SU-DHL-6 (cell line): ENCODE measurements at regions not wholly inside any gene's neighbourhood (a gene's known extent, or its start where the extent isn't known, plus 50 kb on each side); places are given as distances from the start of the nearest gene placed in this dataset.

Experiments
- H2AFZ ChIP-seq: fragments of 200-600 bp; sonication (generic); 2 replicates; pipeline ENCODE4 v1.6.1; 2014; ENCODE audit warnings: low read depth, mild to moderate bottlenecking, moderate library complexity, mixed read lengths, antibody characterized with exemption, low read length; ENCODE audit not compliant: severe bottlenecking
- H3F3A ChIP-seq: fragments of 200-600 bp; shearing (Covaris generic); 2 replicates; pipeline ENCODE4 v1.6.0; 2016; ENCODE audit warnings: antibody characterized with exemption, mild to moderate bottlenecking; ENCODE audit not compliant: insufficient read depth
- H3K27ac ChIP-seq: fragments of 200-600 bp; sonication (generic); 2 replicates; pipeline ENCODE4 v1.5.1; 2016; ENCODE audit warnings: low read depth, mild to moderate bottlenecking, low read length, moderate library complexity, mixed read lengths
- H3K27me3 ChIP-seq: fragments of 200-600 bp; sonication (generic), shearing (Covaris generic); 2 replicates; pipeline ENCODE4 v1.6.0; 2014; ENCODE audit warnings: mild to moderate bottlenecking, low read length
- H3K36me3 ChIP-seq: fragments of 200-600 bp; sonication (generic); 2 replicates; pipeline ENCODE4 v1.6.1; 2014; ENCODE audit warnings: mild to moderate bottlenecking, low read length, mixed read lengths
- H3K4me2 ChIP-seq: fragments of 300-600, 200-600 bp; shearing (Covaris generic), sonication (generic); 2 replicates; pipeline ENCODE4 v1.6.0; 2014; ENCODE audit warnings: low read length, low read depth, mild to moderate bottlenecking; ENCODE audit not compliant: poor library complexity, severe bottlenecking
- H3K4me3 ChIP-seq: fragments of 200-600 bp; sonication (generic); 2 replicates; pipeline ENCODE4 v1.5.1; 2014; ENCODE audit warnings: antibody characterized with exemption, low read length, mild to moderate bottlenecking, mixed read lengths; ENCODE audit not compliant: insufficient read depth, poor library complexity, severe bottlenecking
- H3K79me2 ChIP-seq: fragments of 200-600 bp; sonication (generic); 2 replicates; pipeline ENCODE4 v1.6.1; 2014; ENCODE audit warnings: mild to moderate bottlenecking, low read length, moderate library complexity; ENCODE audit not compliant: insufficient read depth
- H3K9ac ChIP-seq: fragments of 200-600 bp; sonication (generic); 2 replicates; pipeline ENCODE4 v1.7.0; 2014; ENCODE audit warnings: mild to moderate bottlenecking, low read length
- H3K9me2 ChIP-seq: fragments of 200-600 bp; sonication (generic); replicated peaks from 2 replicates; pipeline ENCODE4 v1.6.1; 2014; ENCODE audit warnings: low read length; ENCODE audit not compliant: insufficient read depth
- H3K9me3 ChIP-seq: fragments of 200-600 bp; sonication (generic); 2 replicates; pipeline ENCODE4 v1.6.1; 2014; ENCODE audit warnings: low read length, mixed read lengths; ENCODE audit not compliant: insufficient read depth
- H4K20me1 ChIP-seq: fragments of 200-600 bp; sonication (generic); 2 replicates; pipeline ENCODE4 v1.6.1; 2014; ENCODE audit warnings: low read depth, mild to moderate bottlenecking, antibody characterized with exemption, low read length, moderate library complexity, mixed read lengths
- CTCF ChIP-seq: fragments of 200-600 bp; sonication (generic); IDR thresholded peaks from one replicate; pipeline ENCODE4 v1.5.1; 2017; ENCODE audit warnings: antibody characterized with exemption, mild to moderate bottlenecking, low read length, moderate library complexity; ENCODE audit not compliant: insufficient read depth, poor library complexity, severe bottlenecking
- EZH2phosphoT487 ChIP-seq: fragments of 200-600 bp; sonication (generic), shearing (Covaris generic); conservative IDR thresholded peaks from 2 replicates; pipeline ENCODE4 v1.6.1; 2018; ENCODE audit warnings: mild to moderate bottlenecking, antibody characterized with exemption, low read length, moderate library complexity, mixed read lengths

DNA sequence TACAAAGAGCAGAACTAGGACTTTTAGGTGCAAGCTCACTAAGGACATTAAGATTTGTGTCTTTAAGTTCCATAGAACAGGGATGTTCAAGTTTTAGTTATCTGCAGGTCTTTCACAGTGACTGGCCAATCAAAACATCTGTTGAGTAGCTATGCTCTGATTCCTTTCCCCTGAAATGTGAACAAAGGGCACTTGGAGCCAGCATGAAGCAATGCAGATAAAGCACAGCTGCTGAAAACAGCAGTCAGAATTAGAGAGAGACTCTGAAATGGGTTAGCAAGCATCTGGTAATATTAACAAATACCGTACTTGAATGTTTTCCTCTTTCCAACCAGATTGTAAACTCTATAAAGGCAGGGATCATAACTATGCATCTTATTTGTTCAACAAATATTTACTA is 276.9 kb downstream of the RAB28 start:
- Histone ChIP-seq H3K4me2 (no peak overlapping the region), H3K36me3 (no peaks in the 10 kb centered on the region), H3K9me3 (no peaks in the 10 kb centered on the region), H3K79me2 (no peaks in the 10 kb centered on the region), H2AFZ (no peak overlapping the region), H4K20me1 (no peaks in the 10 kb centered on the region), H3F3A (no peaks in the 10 kb centered on the region), H3K4me3 (no peak overlapping the region), H3K9me2 (no peaks in the 10 kb centered on the region), H3K27me3 (no peaks in the 10 kb centered on the region), H3K9ac (no peak overlapping the region), H3K27ac (no peak overlapping the region)
- TF ChIP-seq CTCF (no peak), EZH2phosphoT487 (no peak)

GRCh38 chr4:13203101-13203500 is 281.0 kb downstream of the RAB28 start:
- H3K4me2 ChIP-seq: no peak overlapping the region
- H3K9me2 ChIP-seq: no peaks in the 10 kb centered on the region
- H2AFZ ChIP-seq: no peak overlapping the region
- H3K36me3 ChIP-seq: no peaks in the 10 kb centered on the region
- H3K79me2 ChIP-seq: no peaks in the 10 kb centered on the region
- H3K9me3 ChIP-seq: no peaks in the 10 kb centered on the region
- no peak overlapping the region for H3K4me3 ChIP-seq
- no peak overlapping the region for H3K9ac ChIP-seq
- no peaks in the 10 kb centered on the region for H3F3A ChIP-seq
- no peaks in the 10 kb centered on the region for H4K20me1 ChIP-seq
- no peaks in the 10 kb centered on the region for H3K27me3 ChIP-seq
- H3K27ac ChIP-seq: no peak overlapping the region
- TF ChIP-seq EZH2phosphoT487 (no peak), CTCF (no peak)

DNA sequence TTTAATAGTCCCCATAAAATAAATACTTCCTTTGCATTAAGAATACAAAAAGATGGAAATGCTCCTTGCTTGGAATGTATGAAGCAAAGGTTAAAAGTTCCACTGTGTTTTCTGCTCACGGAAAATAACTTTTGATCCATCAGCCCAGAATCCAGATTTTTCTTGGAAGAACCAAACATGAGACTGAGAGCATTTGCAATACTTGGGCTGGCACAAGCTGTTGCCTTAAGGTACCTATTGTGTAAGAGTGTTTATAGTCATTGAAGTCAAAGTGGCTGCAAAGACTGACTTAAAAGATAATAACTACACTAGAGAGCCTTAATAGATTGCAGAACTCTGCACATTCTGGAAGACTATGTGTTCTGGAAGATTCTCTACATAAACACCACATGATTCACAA is 281.4 kb downstream of the RAB28 start:
- Histone ChIP-seq H3K27ac (no peak overlapping the region), H4K20me1 (no peaks in the 10 kb centered on the region), H3K79me2 (no peaks in the 10 kb centered on the region), H2AFZ (no peak overlapping the region), H3K27me3 (no peaks in the 10 kb centered on the region), H3K4me2 (no peak overlapping the region), H3F3A (no peaks in the 10 kb centered on the region), H3K9me2 (no peaks in the 10 kb centered on the region), H3K36me3 (no peaks in the 10 kb centered on the region), H3K4me3 (no peak overlapping the region), H3K9ac (no peak overlapping the region), H3K9me3 (no peaks in the 10 kb centered on the region)
- no peak for TF ChIP-seq CTCF
- TF ChIP-seq EZH2phosphoT487: no peak

- H3K4me3 ChIP-seq: no peak overlapping the region
- TF ChIP-seq EZH2phosphoT487 (no peak), CTCF (no peak)
- H4K20me1 ChIP-seq: no peaks in the 10 kb centered on the region
- no peaks in the 10 kb centered on the region for H3F3A ChIP-seq
- no peaks in the 10 kb centered on the region for H3K27me3 ChIP-seq
- H3K9me2 ChIP-seq: no peaks in the 10 kb centered on the region
- no peak overlapping the region for H3K9ac ChIP-seq
- H3K27ac ChIP-seq: no peak overlapping the region
- H2AFZ ChIP-seq: no peak overlapping the region
- H3K4me2 ChIP-seq: no peak overlapping the region
- no peaks in the 10 kb centered on the region for H3K36me3 ChIP-seq
- H3K9me3 ChIP-seq: no peaks in the 10 kb centered on the region
- H3K79me2 ChIP-seq: no peaks in the 10 kb centered on the region
Observed at GRCh38 chr4:13201241-13201640, 282.9 kb downstream of the RAB28 start.
